Stimulated activated CD4-positive, alpha-beta T cell treated with anti-CD3 and anti-CD28 coated beads, Interleukin-2, amount 100 ng/mL, for 24 hours (primary cell): ENCODE measurements at regions not wholly inside any gene's neighbourhood (a gene's known extent, or its start where the extent isn't known, plus 50 kb on each side); places are given as distances from the start of the nearest gene placed in this dataset.
"Not testable (repeated sequence)": the region's sequence is repeated elsewhere in the genome, so short reads cannot be mapped to it uniquely, and the experiment has no call there.

Experiments used
- DNase-seq, 2 donors: peaks; one replicate each; pipeline ENCODE4 v3.0.0-alpha.2; 2020

- DNase-seq, result no peak
Measured at GRCh38 chr12:46990211-46990610, 89.2 kb upstream of the PCED1B start.

GRCh38 chr12:46992051-46992450, 87.4 kb upstream of the PCED1B start:
- DNase-seq, result not testable (repeated sequence)

- no peak for DNase-seq
Measured at GRCh38 chr12:46998811-46999368, 80.5 kb upstream of the PCED1B start.

GRCh38 chr12:47004634-47005033, 74.8 kb upstream of the PCED1B start:
- DNase-seq, result no peak

GRCh38 chr12:47007048-47007447, 72.4 kb upstream of the PCED1B start:
- DNase-seq, result no peak

- no peak for DNase-seq
Measured at GRCh38 chr12:47012552-47012951, 66.9 kb upstream of the PCED1B start.

- no peak for DNase-seq
Measured at GRCh38 chr12:47014474-47014873, 64.9 kb upstream of the PCED1B start.

- no peak for DNase-seq
Measured at GRCh38 chr12:47015381-47015780, 64.0 kb upstream of the PCED1B start.

- DNase-seq, result no peak
Measured at GRCh38 chr12:47017041-47017713, 62.2 kb upstream of the PCED1B start.

- no peak for DNase-seq
Measured at GRCh38 chr12:47017901-47018475, 61.4 kb upstream of the PCED1B start.

GRCh38 chr12:47020211-47020821, 59.1 kb upstream of the PCED1B start:
- no peak for DNase-seq

GRCh38 chr12:47021298-47021697, 58.1 kb upstream of the PCED1B start:
- DNase-seq, result no peak

GRCh38 chr12:47022296-47022695, 57.1 kb upstream of the PCED1B start:
- DNase-seq, result no peak

- no peak for DNase-seq
Measured at GRCh38 chr12:47023311-47023710, 56.1 kb upstream of the PCED1B start.

GRCh38 chr12:47023953-47024352, 55.5 kb upstream of the PCED1B start:
- DNase-seq, result no peak

- DNase-seq, result no peak
Measured at GRCh38 chr12:47024463-47024862, 55.0 kb upstream of the PCED1B start.

GRCh38 chr12:47025349-47025748, 54.1 kb upstream of the PCED1B start:
- no peak for DNase-seq

GRCh38 chr12:47025798-47026197, 53.6 kb upstream of the PCED1B start:
- DNase-seq, result no peak

- no peak for DNase-seq
Measured at GRCh38 chr12:47026291-47026690, 53.1 kb upstream of the PCED1B start.
